Right atrium auricular region (tissue), 2 donors: ENCODE measurements at regions not wholly inside any gene's neighbourhood (a gene's known extent, or its start where the extent isn't known, plus 50 kb on each side); places are given as distances from the start of the nearest gene placed in this dataset.

Experiments used
- DNase-seq: peaks from one replicate; pipeline ENCODE4 v3.0.0-alpha.2; 2019; ENCODE audit warnings: low spot score
- H3K27ac ChIP-seq, 2 donors: fragments of 200-600 bp; sonication (generic); 1 replicate in 1 of 2; 2 replicates in 1 of 2; pipeline ENCODE4 v1.5.1; 2016 to 2019
- H3K27me3 ChIP-seq, 2 donors: fragments of 200-600 bp; sonication (generic); one replicate each; pipeline versions ENCODE4 v1.5.1 to v1.6.0; 2017 to 2019
- H3K36me3 ChIP-seq: fragments of 200-600 bp; sonication (generic); one replicate; pipeline ENCODE4 v1.5.1; 2016
- H3K4me1 ChIP-seq, 2 donors: fragments of 200-600 bp; sonication (generic); one replicate each; pipeline versions ENCODE4 v1.5.1 to v1.6.0; 2017 to 2019
- H3K4me3 ChIP-seq, 2 donors: fragments of 200-600 bp; sonication (generic); 1 replicate in 1 of 2; 2 replicates in 1 of 2; pipeline ENCODE4 v1.5.1; 2017 to 2019; ENCODE audit warnings: mild to moderate bottlenecking in 1 of 2, moderate library complexity in 1 of 2
- H3K9me3 ChIP-seq, 2 donors: fragments of 200-600 bp; sonication (generic); one replicate each; pipeline ENCODE4 v1.5.1; 2019
- TF ChIP-seq, protein P1 (sequence below), 2 donors: fragments of 200-600 bp; sonication (generic); IDR thresholded peaks; one replicate each; pipeline ENCODE4 v1.5.1; 2019; ENCODE audit warnings: antibody characterized with exemption in 2 of 2

DNA sequence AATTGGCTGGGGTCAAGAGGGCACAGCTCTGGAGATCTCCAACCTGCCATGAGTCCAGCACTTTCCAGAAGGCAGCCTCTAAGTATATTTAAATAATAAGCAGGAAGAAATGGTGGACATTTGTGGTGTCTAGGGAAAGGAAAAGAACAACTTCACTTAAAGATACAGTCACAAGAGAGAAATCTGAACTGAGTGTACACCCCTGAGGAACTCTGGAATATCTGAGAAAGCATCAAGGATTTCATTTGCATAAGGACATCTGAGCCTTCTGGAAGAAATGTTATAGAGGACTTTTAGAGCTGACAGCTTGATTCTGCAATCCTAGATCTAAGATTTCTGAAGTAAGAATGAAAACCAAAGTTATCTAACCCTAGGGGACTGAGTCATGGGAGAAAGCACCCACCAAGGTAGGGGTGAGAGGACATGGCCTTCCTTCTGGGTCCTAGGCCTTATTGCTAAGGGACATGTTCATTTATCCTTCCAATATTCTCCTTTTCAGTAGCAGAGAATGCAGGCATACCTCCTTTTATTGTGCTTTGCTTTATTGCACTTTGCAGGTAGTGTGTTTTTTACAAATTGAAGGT lies 253.4 kb upstream of the SLC24A2 start:
- no peaks in the 10 kb centered on the region for H3K36me3 ChIP-seq
- no peak overlapping the region for H3K27ac ChIP-seq
- no peaks in the 10 kb centered on the region for H3K9me3 ChIP-seq
- no peaks in the 10 kb centered on the region for H3K27me3 ChIP-seq
- DNase-seq = no peak
- no peak overlapping the region for H3K4me3 ChIP-seq
- TF ChIP-seq, protein P1, sequence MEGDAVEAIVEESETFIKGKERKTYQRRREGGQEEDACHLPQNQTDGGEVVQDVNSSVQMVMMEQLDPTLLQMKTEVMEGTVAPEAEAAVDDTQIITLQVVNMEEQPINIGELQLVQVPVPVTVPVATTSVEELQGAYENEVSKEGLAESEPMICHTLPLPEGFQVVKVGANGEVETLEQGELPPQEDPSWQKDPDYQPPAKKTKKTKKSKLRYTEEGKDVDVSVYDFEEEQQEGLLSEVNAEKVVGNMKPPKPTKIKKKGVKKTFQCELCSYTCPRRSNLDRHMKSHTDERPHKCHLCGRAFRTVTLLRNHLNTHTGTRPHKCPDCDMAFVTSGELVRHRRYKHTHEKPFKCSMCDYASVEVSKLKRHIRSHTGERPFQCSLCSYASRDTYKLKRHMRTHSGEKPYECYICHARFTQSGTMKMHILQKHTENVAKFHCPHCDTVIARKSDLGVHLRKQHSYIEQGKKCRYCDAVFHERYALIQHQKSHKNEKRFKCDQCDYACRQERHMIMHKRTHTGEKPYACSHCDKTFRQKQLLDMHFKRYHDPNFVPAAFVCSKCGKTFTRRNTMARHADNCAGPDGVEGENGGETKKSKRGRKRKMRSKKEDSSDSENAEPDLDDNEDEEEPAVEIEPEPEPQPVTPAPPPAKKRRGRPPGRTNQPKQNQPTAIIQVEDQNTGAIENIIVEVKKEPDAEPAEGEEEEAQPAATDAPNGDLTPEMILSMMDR (IDR thresholded peaks at IDR 0.05) = no peak
- H3K4me1 ChIP-seq = peaks cover 0 to 12% of the 10 kb centered on the region in 2 donors

- no peak for DNase-seq
- Histone ChIP-seq H3K27me3 (no peaks in the 10 kb centered on the region), H3K36me3 (no peaks in the 10 kb centered on the region), H3K9me3 (no peaks in the 10 kb centered on the region), H3K27ac (no peak overlapping the region), H3K4me1 (peaks cover 0 to 12% of the 10 kb centered on the region in 2 donors), H3K4me3 (no peak overlapping the region)
- TF ChIP-seq, protein P1 (IDR thresholded peaks at IDR 0.05) = no peak
These were observed 252.9 kb upstream of the SLC24A2 start for GRCh38 chr9:20041697-20042081.

DNA sequence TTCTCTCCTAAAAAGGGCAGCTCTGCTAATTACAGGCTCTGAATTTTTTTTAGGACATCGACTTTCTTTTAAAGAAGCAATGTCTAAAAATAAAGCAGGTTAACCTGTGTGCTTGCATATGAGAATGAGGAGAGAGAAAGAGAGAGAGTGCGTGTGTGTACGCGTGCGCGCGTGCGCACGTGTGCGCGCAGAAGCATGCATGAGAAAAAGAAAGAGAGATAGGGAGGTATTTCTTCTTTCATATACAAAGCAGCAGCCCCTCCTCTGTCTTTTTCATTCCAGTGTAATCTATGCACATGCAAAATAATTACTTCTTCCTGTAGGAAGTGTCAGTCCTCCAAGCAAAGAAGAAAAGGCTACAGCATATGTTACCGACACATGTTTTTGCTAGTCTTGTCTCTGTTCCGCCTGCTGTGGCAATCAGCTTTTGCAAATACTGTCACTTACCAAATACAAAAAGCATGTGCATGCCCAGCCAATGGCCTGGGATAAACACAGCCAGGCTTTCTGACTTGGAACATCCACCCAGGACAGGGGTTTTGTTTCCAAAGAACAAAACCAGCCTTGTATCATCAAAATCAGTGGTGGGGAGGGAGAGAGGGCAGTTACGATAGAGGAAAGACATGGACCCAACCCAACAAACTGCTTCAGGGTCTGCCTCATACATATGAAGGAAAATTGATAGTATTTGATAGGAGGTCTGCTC lies 252.3 kb upstream of the SLC24A2 start:
- Histone ChIP-seq H3K27ac (no peak overlapping the region), H3K36me3 (no peaks in the 10 kb centered on the region), H3K4me1 (peaks cover 0 to 12% of the 10 kb centered on the region in 2 donors), H3K9me3 (no peaks in the 10 kb centered on the region), H3K4me3 (no peak overlapping the region), H3K27me3 (no peaks in the 10 kb centered on the region)
- TF ChIP-seq, protein P1 (IDR thresholded peaks at IDR 0.05) = no peak
- DNase-seq = no peak

DNA sequence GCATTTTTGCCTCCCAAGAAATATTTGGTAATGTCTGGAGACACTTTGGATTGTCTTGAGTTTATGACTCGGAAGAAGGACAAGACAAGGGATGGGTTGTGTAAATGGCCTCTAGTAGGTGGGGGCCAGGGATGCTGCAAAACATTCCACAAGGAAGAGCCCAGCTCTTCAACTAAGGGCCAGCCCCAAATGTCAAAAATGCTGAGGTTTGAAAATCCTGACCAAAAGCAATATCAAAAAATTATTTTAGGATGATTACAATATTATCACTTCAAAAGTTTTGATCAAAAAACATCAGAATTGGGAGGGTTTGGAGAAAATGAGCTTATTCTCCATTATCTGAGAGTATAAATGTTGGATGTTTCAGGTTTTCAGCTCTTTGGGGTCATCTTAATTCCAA lies 248.9 kb upstream of the SLC24A2 start:
- TF ChIP-seq, protein P1 (IDR thresholded peaks at IDR 0.05) = no peak
- Histone ChIP-seq H3K9me3 (no peaks in the 10 kb centered on the region), H3K36me3 (no peaks in the 10 kb centered on the region)

DNA sequence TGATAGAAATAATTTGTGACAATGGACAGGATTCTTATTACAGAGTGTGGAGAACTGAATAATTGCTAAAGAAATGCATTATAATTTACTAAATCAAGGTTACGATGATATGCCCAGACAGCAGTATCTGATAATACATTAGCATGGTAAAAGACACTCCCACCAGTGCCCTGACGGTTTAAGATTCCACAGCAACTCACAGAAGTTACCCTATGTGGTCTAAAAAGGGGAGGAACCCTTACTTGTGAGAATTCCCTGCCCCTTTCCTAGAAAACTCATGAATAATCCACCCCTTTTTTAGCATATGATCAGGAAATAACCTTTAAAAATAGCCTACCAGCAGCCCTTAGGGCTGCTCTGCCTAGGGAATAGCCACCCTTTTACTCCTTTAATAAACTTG lies 244.7 kb upstream of the SLC24A2 start:
- TF ChIP-seq, protein P1 (IDR thresholded peaks at IDR 0.05) = no peak
- Histone ChIP-seq H3K27ac (peak overlapping the region in 1 of 2 donors; percentile 53), H3K27me3 (no peaks in the 10 kb centered on the region), H3K4me1 (no peaks in the 10 kb centered on the region), H3K9me3 (no peaks in the 10 kb centered on the region), H3K36me3 (no peaks in the 10 kb centered on the region), H3K4me3 (no peak overlapping the region)
- no peak for DNase-seq

More for the DNA sequence above, 248.9 kb upstream of the SLC24A2 start:
- no peak for DNase-seq
- Histone ChIP-seq H3K27me3 (no peaks in the 10 kb centered on the region), H3K4me3 (no peak overlapping the region), H3K4me1 (peaks cover 0 to 12% of the 10 kb centered on the region in 2 donors), H3K27ac (no peak overlapping the region)
